HepG2 (cell line): ENCODE measurements at regions not wholly inside any gene's neighbourhood (a gene's known extent, or its start where the extent isn't known, plus 50 kb on each side); places are given as distances from the start of the nearest gene placed in this dataset.

Experiments used
- ATAC-seq: fragments of 200-7000 bp; cut with Tn5 transposase; 3 replicates; pipeline ENCODE4 v1.9.1; 2020; ENCODE audit warnings: mild to moderate bottlenecking, moderate library complexity
- BruUV-seq: library from RNA; stranded (reverse); fragments of 400-500 nt; replicated peaks from 2 replicates; lab custom pipeline; 2021; lab: Mats Ljungman, UMichigan
- CTCF ChIA-PET: fragments of 300-600 bp; formaldehyde crosslinking; extraction: SDS; loops from one replicate; lab custom pipeline; 2021; ENCODE audit warnings: low total read pairs, inconsistent platforms, low intra/inter-chr PET ratio; lab: Yijun Ruan, JAX
- POLR2A ChIA-PET: fragments of 350-600 bp; sonication (Branson Sonifier 250); formaldehyde crosslinking; loops from one replicate; lab custom pipeline; 2020; ENCODE audit warnings: antibody characterized with exemption, inconsistent platforms; lab: Yijun Ruan, JAX
- DNase-seq: peaks from one replicate; pipeline ENCODE4 v3.0.0-alpha.2; 2015; ENCODE audit warnings: low spot score
- FAIRE-seq: peaks from 3 replicates; lab custom pipeline; 2011; peaks lifted over from hg19 to GRCh38; lab: Jason Lieb, UNC
- H2AFZ ChIP-seq: one replicate; pipeline ENCODE4 v1.6.1; 2011; ENCODE audit warnings: low read length, inconsistent platforms
- H3K27ac ChIP-seq: fragments of 300-600 bp; 3 replicates; pipeline ENCODE4 v1.8.0; 2011; ENCODE audit warnings: mixed run types, mild to moderate bottlenecking, mixed read lengths, low read length, inconsistent platforms; ENCODE audit not compliant: insufficient read depth; ENCODE audit errors: extremely low read length
- H3K27me3 ChIP-seq, 2 experiments: fragments of 200-600 bp in 1 of 2; 2 replicates in 1 of 2; 3 replicates in 1 of 2; pipeline versions ENCODE4 v1.6.0 to v1.8.0; 2011; ENCODE audit warnings: low read length in 2 of 2, mild to moderate bottlenecking in 2 of 2, moderate library complexity in 2 of 2, inconsistent platforms in 1 of 2; ENCODE audit not compliant: insufficient read depth in 2 of 2, control insufficient read depth in 1 of 2
- H3K36me3 ChIP-seq, 2 experiments: fragments of 200-600 bp in 1 of 2; replicated peaks in 1 of 2; 2 replicates in 1 of 2; 3 replicates in 1 of 2; pipeline versions ENCODE4 v1.5.1 to v1.8.0; 2011; ENCODE audit warnings: low read length in 2 of 2, inconsistent platforms in 1 of 2; ENCODE audit not compliant: insufficient read depth in 2 of 2, control insufficient read depth in 1 of 2
- H3K4me1 ChIP-seq: 2 replicates; pipeline ENCODE4 v1.5.1; 2012; ENCODE audit warnings: low read length, inconsistent platforms; ENCODE audit not compliant: insufficient read depth
- H3K4me2 ChIP-seq: 2 replicates; pipeline ENCODE4 v1.6.0; 2011; ENCODE audit warnings: low read depth, low read length, inconsistent platforms
- H3K4me3 ChIP-seq, 3 experiments: fragments of 200-600 bp in 1 of 3; sonication (generic), shearing (Covaris generic) in 1 of 3; replicated peaks in 1 of 3; 2 replicates each; pipeline ENCODE4 v1.5.1; 2011 to 2016; ENCODE audit warnings: low read length in 3 of 3, inconsistent platforms in 2 of 3, low read depth in 2 of 3, mild to moderate bottlenecking in 2 of 3, control low read depth in 1 of 3, mixed read lengths in 1 of 3; ENCODE audit not compliant: insufficient read depth in 1 of 3
- H3K79me2 ChIP-seq: one replicate; pipeline ENCODE4 v1.6.1; 2011; ENCODE audit warnings: low read length, inconsistent platforms; ENCODE audit not compliant: insufficient read depth
- H3K9ac ChIP-seq: 2 replicates; pipeline ENCODE4 v1.6.0; 2011; ENCODE audit warnings: mild to moderate bottlenecking, low read depth, low read length, inconsistent platforms; ENCODE audit not compliant: insufficient read depth
- H3K9me3 ChIP-seq: 2 replicates; pipeline ENCODE4 v1.5.1; 2012; ENCODE audit warnings: mild to moderate bottlenecking, low read length
- H4K20me1 ChIP-seq: 2 replicates; pipeline ENCODE4 v1.6.0; 2011; ENCODE audit warnings: inconsistent platforms, mild to moderate bottlenecking, low read length, moderate library complexity; ENCODE audit not compliant: insufficient read depth
- AGO1 ChIP-seq: fragments of 200-400 bp; formaldehyde crosslinking; IDR thresholded peaks from 2 replicates; pipeline ENCODE4 v1.6.1; 2017; ENCODE audit warnings: mild to moderate bottlenecking, low read depth, low read length, moderate library complexity; ENCODE audit not compliant: poor library complexity, severe bottlenecking
- ARNTL ChIP-seq: sonication (generic); formaldehyde crosslinking; IDR thresholded peaks from 2 replicates; pipeline ENCODE4 v1.4.0; 2020; ENCODE audit warnings: mild to moderate bottlenecking, missing genetic modification reagents
- JARID2 ChIP-seq: sonication (generic); formaldehyde crosslinking; IDR thresholded peaks from 2 replicates; pipeline ENCODE4 v1.8.1; 2023; ENCODE audit warnings: missing genetic modification reagents, inconsistent platforms; ENCODE audit not compliant: insufficient replicate concordance
- MLXIP ChIP-seq: sonication (generic); formaldehyde crosslinking; IDR thresholded peaks from 2 replicates; pipeline ENCODE4 v1.9.0; 2021; ENCODE audit warnings: missing genetic modification reagents, borderline replicate concordance
- MYC ChIP-seq: sonication (generic); formaldehyde crosslinking; IDR thresholded peaks from 2 replicates; pipeline ENCODE4 v1.9.0; 2021; ENCODE audit warnings: missing genetic modification reagents, borderline replicate concordance
- RFXAP ChIP-seq: sonication (generic); formaldehyde crosslinking; IDR thresholded peaks from 2 replicates; pipeline ENCODE4 v1.4.0; 2020; ENCODE audit warnings: missing genetic modification reagents, borderline replicate concordance
- SMAD3 ChIP-seq: sonication (generic); formaldehyde crosslinking; IDR thresholded peaks from 2 replicates; pipeline ENCODE4 v1.4.0; 2020; ENCODE audit warnings: missing genetic modification reagents
- TERF1 ChIP-seq: sonication (generic); formaldehyde crosslinking; IDR thresholded peaks from 2 replicates; pipeline ENCODE4 v1.8.0; 2022; ENCODE audit warnings: mild to moderate bottlenecking, missing genetic modification reagents, moderate library complexity
- ZC3H13 ChIP-seq: sonication (generic); formaldehyde crosslinking; IDR thresholded peaks from 2 replicates; pipeline ENCODE4 v1.8.1; 2023; ENCODE audit warnings: mild to moderate bottlenecking, missing genetic modification reagents, moderate library complexity
- ZNF256 ChIP-seq: sonication (generic); formaldehyde crosslinking; conservative IDR thresholded peaks from 2 replicates; pipeline ENCODE4 v1.4.0; 2020; ENCODE audit warnings: missing genetic modification reagents
- ZNF337 ChIP-seq: sonication (generic); formaldehyde crosslinking; IDR thresholded peaks from 2 replicates; pipeline ENCODE4 v1.5.1; 2020; ENCODE audit warnings: missing genetic modification reagents, low read depth, mild to moderate bottlenecking, borderline replicate concordance
- ZNF577 ChIP-seq: sonication (generic); formaldehyde crosslinking; IDR thresholded peaks from 2 replicates; pipeline ENCODE4 v1.4.0; 2020; ENCODE audit warnings: mild to moderate bottlenecking, low read depth, missing genetic modification reagents, borderline replicate concordance
- ZNF605 ChIP-seq: sonication (generic); formaldehyde crosslinking; IDR thresholded peaks from 2 replicates; pipeline ENCODE4 v1.8.0; 2022; ENCODE audit warnings: mild to moderate bottlenecking, missing genetic modification reagents
- ZNF710 ChIP-seq: sonication (generic); formaldehyde crosslinking; IDR thresholded peaks from 2 replicates; pipeline ENCODE4 v1.5.0; 2020; ENCODE audit warnings: mild to moderate bottlenecking, missing genetic modification reagents, borderline replicate concordance
- ZNF75D ChIP-seq: sonication (generic); formaldehyde crosslinking; IDR thresholded peaks from 2 replicates; pipeline ENCODE4 v1.8.1; 2023; ENCODE audit warnings: missing genetic modification reagents, mild to moderate bottlenecking, borderline replicate concordance
- WGBS: methylation state at CpG from one replicate; pipeline ENCODE4 v1.1.6; 2017; ENCODE audit warnings: low lambda C conversion rate; 5-methylcytosine and 5-hydroxymethylcytosine counted together
- in situ Hi-C: cut with HindIII; loops from 2 replicates; pipeline ENCODE4 v1.10.0; 2017; ENCODE audit warnings: low pct_unique_long_range_greater_than_20kb; ENCODE audit not compliant: extremely low pct_ligation_motif_present
- intact Hi-C: fragments of 100-400 bp; cut with micrococcal nuclease; formaldehyde crosslinking; loops from one replicate; pipeline ENCODE4 v1.10.0; 2022; ENCODE audit not compliant: unreplicated experiment

DNA sequence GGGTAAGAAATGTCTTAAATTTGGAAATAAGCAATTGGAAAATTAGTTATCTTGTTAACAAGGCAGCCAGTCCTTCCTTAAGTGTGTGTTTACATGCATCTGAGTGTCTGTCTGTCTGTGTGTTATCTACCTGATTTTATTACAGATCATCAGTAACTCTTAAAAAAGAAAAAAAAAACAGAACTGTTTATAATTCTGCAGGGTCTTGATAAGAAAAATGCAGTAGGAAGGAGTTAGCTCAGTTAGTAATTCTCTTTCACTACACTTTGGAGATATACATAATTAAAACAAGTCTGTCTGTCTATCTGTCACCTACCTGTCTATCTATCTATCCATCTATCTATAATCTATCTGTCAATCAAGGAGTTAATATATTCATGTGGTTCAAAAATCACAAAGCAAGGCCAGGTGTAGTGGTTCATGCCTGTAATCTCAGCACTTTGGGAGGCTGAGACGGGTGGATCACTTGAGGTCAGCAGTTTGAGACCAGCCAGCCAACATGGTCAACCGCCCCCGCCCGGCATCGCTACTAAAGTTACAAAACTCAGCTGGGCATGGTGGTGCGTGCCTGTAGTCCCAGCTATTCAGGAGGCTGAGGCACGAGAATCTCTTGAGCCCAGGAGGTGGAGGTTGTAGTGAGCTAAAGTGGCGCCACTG lies 135.5 kb upstream of the SGO1 start:
- BruUV-seq: no TSS peak
- H4K20me1 ChIP-seq: no peaks in the 10 kb centered on the region
- H3K4me3 ChIP-seq: no peak overlapping the region; a peak in 1 of 6 replicates
- TF ChIP-seq ZNF710 (no peak), TERF1 (CRISPR knock-in tag) (no peak), JARID2 (CRISPR knock-in tag) (no peak), ZNF75D (no peak), RFXAP (CRISPR knock-in tag) (no peak), MYC (CRISPR knock-in tag) (no peak), ZNF577 (CRISPR knock-in tag) (no peak), SMAD3 (CRISPR knock-in tag) (no peak), ZNF337 (CRISPR knock-in tag) (no peak), AGO1 (no peak), ZNF256 (CRISPR knock-in tag) (no peak), ZNF605 (CRISPR knock-in tag) (no peak), ZC3H13 (CRISPR knock-in tag) (no peak), MLXIP (no peak), ARNTL (CRISPR knock-in tag) (no peak)
- no peaks in the 10 kb centered on the region for H3K27me3 ChIP-seq
- H3K4me2 ChIP-seq: no peak overlapping the region
- WGBS: 90% methylated on average over 8 of the region's 8 CpGs
- H3K27ac ChIP-seq: peak overlapping the region; percentile 74
- in situ Hi-C loops: no loop called here
- peaks cover 65% of the 10 kb centered on the region for H3K4me1 ChIP-seq
- no peaks in the 10 kb centered on the region; the same call in 1 of the 2 replicates for H3K9me3 ChIP-seq
- H2AFZ ChIP-seq: no peak overlapping the region
- ChIA-PET POLR2A (no interaction called here), CTCF (no interaction called here)
- no peak for ATAC-seq
- intact Hi-C loops: loop anchor here (5.0 kb wide), 2 partner anchors 279 to 374 kb away; partner anchors contain the start of genes KAT2B and RAB5A
- no peaks in the 10 kb centered on the region for H3K36me3 ChIP-seq
- no peak for FAIRE-seq
- no peak for DNase-seq
- H3K9ac ChIP-seq: no peak overlapping the region
- no peaks in the 10 kb centered on the region for H3K79me2 ChIP-seq
